GM19463 (cell line): ENCODE measurements at regions not wholly inside any gene's neighbourhood (a gene's known extent, or its start where the extent isn't known, plus 50 kb on each side); places are given as distances from the start of the nearest gene placed in this dataset.

Experiments
- ATAC-seq: cut with Tn5 transposase; IDR thresholded peaks from one replicate; pipeline ENCODE4 v1.9.1; 2021; ENCODE audit warnings: mild to moderate bottlenecking, moderate library complexity; ENCODE audit not compliant: unreplicated experiment

DNA sequence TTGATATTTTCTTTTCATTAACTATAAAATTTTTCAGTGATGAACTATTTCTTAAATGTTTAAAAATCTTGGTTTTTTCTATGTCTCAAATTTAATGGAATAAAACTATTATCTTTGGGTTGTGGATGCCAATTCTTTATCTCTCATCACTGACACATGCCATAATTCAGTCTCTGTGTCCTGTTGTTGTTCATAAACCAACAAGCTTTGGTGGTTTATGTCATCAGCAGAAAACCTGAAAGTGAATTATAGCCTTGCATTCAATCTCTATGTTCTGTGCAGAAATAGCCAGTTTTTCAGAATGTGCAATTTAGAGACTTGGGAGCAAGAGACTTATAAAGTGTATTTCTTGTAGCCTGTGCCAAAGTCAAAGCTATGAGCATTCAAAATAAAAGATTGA, 462.6 kb upstream of the ADGRL4 start:
- no peak for ATAC-seq

DNA sequence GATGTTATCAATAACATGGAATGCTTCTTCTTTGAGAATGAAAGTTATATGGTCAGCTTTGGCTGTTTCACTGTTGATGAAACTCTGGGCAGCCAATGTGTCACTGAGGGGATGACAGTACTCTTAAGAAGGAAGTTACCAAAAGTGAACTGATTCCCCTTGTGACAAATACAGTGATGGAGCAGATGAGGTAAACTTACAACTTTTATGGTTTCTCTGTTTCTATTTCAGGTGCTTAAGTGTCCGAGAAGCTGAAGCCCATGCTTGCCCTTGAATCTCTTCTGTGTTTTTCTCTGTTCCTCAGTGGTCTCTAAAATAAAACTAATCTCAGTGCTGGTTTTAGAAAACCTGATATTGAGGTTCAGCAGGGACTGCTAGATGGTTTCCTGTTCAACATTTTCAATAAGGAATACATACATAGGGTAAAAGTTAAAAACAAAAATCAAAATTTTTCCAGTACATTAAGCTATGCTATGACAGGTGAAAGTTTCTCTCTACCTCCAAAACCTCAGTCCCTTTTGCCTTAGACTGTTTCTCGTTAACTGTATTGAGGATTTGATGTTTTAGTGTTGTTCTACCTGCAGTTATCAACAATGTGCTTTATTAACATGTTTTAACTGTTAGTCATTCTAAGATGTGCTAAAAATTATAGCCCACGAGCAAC, 454.4 kb upstream of the ADGRL4 start:
- peak; percentile 93 for ATAC-seq

DNA sequence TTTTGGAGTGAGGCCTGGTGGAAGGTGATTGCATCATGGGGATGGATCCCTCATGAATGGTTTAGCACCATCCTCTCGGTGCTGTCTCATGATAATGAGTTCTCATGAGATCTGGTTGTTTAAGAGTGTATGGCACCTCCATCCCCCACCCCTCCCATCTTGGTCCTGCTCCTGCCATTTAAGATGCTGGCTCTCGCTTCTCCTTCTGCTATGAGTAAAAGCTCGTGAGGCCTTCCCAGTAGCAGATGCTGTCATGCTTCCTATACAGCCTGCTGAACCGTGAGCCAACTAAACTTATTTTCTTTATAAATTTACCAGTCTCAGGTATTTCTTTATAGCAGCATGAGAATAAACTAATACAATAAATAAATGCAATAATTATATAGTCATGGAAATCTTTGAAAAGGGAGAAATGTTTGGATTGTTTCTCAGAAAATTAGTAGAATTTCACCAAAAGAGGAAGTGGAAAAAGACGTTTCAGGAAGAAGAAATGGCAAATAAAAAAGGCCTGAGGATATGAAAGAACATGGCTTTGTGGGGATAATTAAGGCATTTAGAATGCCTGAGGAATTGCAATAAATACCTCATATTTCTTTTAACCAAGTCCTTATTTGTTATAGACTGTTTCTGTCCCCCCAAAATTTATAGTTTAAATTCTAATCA, 451.2 kb upstream of the ADGRL4 start:
- no peak for ATAC-seq

DNA sequence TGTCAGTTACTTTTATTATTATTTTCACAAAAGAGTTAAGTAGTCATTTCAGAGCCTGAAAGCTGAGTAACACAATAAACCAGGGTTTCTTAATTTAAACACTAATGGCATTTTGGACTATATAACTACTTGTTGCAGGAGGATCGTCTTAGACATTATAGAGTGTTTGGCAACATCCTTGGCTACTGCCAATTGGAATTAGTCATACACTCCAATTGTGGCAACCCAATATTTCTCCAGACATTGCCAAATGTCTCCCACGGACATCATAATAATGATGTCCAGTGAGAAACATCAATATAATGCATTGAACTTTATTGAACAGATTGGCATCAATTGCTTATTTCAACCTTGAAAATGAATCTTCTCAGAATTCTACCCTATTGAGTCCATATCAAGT, 441.9 kb upstream of the ADGRL4 start:
- ATAC-seq, result no peak

DNA sequence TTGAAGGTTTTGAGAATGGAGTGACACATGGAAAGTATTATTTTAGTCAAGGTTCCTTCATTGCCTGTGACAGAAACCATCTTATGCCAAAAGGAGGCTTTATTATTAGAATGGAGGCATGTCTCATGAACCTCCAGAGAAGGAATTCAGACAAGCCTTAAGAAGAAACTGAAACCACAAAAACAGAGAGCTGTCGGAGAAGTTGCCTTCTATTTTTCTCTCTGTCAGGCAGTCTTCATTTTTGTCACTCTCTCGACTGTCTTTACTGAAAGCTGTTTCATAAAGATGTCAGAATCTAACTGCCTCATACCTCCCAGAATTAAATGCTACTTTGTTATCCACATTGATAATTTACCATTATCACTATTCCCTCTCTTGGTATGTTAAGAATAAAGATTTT, 434.7 kb upstream of the ADGRL4 start:
- no peak for ATAC-seq

DNA sequence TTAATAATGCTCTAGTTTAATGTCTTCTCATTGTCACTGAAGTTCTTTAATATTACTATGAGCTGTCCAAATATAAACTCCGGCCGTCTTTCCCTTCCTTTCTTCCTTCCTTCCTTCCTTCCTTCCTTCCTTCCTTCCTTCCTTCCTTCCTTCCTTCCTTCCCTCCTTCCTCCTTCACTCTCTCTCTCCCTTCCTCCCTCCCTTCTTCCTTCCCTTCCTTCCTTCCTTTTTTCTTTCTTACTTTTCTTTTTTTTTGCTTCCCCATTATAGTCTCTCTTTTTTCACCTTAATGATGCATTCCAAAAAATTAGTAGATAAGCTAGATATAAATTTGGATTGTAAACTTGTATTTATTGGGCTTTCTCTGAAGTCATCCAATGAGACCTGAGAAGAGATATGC, 431.0 kb upstream of the ADGRL4 start:
- no peak for ATAC-seq

DNA sequence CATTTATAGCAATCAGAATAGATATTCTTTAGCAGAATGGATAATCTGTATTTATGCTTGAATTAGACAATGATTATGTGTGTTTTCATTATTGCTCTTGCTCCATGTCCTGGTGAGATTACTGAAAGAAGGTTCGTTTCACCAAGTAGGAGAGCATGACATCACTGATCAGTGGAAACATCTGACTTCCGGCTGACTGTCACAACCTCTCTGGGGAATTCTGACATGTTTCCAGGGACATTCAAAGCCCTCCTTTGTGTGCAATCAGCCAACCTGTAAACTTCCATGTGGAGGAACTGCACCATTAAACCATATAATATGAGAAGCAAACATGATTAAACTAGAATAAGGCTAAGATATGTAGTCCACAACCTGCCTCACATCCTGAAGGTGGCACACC, 424.8 kb upstream of the ADGRL4 start:
- no peak for ATAC-seq

DNA sequence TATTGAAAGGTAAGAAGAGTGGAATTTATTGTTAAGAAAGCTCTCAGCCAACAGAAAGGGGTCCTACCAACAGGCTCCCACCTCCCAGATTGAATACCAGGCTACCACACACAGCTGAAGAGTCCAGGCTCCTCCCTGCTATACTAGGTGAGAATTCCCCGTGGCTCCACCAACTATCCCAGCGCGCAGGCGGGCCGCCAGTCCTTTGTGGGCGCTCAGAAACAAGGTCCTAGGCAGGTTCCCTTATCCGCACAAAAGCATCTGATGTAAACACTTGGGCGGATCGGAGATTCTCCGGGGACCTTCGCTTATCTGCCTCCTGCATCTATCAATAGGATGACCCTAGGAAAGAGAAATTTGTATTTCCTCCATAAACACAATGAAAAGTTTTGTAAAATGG, 423.9 kb upstream of the ADGRL4 start:
- ATAC-seq, result no peak

DNA sequence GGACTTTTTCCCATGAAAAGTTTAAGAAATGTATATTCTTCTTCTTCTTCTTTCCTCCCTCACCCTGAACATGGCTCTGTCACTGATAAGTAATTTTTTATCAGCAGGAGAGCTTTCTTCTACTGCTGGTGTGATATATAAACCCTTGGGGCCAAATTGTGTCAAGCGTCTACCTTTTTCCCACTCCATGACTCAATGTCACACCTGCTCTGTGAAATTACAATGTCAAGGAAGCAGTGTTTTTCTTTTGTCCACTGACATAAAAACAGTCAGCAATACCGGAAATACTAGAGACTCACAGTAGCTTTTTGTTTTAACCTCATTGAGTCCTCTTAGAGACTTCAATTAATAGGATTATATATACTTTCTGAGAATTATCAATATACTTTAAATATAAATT, 416.2 kb upstream of the ADGRL4 start:
- ATAC-seq, result no peak

DNA sequence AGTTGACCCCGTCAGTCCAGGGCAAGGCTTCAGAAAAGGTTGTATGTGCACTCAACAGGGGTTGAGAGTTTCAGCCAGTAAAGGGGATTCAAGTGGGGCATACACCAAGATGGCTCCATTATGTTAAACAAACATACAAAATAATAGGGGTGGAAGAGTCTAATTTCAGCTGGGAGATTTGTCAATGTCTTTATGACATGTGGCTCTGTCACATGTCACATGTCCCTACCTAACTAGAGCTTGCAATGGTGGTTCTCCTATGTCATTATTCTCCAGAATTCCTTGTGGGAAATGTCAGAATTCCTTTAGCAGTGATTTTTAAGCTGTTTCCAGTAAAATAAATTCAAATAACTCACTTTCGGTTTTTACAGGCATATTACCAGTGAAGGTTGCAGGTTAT, 392.0 kb upstream of the ADGRL4 start:
- no peak for ATAC-seq

DNA sequence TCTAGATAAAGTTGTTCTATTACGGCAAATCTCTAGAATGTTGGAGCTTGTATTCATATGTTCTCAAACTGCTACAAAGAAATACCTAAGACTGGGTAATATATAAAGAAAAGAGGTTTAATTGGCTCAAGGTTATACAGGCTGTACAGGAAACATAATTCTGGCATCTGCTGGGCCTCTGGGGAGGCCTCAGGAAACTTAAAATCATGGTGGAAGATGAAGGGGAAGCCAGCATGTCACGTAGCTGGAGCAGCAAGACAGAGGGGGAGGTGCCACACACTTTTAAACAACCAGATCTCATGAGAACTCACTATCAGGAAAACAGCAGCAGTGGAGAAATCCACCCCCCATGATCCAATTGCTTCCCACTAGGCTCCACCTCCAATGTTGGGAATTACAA, 390.4 kb upstream of the ADGRL4 start:
- no peak for ATAC-seq

DNA sequence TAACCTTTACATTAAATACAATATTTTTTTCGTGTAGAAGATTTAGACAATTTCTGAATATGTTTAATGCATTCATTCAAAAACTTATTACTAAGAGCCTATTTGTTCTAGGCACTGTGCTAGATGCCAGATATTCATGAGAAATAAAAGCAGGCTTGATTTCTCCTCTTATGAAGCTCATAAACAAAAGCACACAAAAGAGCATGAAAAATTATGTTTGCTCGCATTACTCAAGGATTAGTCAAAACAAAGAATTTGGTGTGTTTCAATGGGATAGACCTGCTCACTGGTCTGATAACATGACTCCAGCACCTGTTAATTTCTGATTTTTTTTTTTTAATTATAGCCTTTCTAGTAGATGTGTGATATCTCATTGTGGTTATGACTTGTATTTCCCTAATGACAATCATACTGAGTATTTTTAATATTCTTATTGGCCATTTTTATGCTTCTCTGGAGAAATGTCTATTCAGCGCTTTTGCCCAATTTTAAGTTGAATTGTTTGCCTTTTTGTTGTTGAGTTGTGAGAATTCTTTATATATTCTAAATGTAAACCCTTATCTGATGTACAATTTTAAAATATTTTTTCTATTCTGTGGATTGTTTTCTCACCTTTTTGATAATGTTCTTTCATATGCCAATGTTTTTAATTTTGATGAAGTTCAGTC, 382.3 kb upstream of the ADGRL4 start:
- no peak for ATAC-seq

DNA sequence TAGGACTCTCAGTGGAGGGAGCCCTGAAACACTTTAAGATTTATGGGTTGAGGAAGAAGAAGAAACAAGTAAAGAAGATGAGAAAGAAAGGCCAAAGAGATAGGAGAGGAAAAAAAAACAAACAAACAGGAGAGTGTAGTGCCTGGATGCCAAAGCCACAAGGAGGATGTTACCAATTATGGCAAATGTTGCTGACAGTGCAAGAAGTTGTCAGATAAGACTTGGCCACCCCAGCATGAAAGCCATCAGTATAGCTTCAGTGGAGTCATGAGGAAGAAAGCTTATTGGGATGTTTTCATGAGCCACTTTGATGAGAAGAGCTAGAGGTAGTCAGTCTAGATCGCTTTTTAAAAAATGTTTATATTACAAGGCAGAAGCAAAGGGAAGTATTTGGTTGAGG, 380.2 kb upstream of the ADGRL4 start:
- no peak for ATAC-seq

DNA sequence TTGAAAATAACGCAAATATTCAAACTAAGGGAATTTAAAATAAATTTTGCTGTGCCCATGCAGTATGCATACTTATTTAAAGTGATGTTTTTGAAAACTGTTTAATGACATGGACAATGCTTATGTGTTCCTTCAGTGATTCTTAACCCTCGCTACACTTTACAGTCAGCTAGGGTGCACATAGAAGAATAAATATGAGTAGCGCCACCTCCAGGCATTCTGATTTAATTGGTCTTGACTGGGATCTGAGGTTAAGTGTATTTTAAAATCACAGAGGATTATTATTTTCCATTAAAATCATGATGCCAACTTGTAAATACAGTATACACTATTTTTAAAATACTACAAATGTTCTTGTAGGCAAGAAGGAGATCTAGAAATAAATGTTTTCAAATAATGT, 373.5 kb upstream of the ADGRL4 start:
- no peak for ATAC-seq

DNA sequence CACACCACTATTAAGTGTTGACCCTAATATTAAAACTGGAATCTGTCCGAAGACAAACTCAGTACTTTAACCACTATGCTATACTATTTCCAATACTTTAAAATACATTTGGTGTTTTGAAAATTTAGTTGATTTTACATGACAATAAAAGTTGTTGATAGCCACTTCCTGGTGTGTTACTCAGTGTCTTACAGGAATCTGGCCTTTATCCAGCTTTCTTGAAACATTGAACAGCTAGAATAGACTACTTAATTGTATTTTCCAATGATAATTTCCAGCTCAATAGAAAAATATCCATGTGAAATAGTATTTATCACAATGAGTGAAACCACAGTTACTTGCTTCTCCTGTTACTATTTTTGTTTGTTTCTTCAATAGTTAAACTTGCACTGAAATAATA, 369.6 kb upstream of the ADGRL4 start:
- no peak for ATAC-seq

DNA sequence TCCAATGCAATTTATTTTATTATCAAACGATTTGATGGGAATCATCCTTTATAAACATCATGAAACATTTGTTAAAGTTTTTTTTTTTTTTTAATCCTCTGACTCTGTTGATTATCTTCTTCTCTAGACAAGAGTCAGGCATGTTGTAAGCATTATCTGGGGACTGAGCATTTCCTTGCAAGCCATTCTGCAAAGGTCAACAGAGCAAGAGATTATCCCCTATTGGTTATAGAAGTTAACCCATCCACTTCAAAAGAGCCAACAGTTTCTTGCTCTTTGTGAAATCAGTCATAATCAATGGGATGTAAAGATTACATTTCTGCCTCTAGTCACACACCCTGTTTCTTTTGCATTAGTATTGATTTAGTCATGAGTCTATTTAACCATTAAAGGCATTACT, 368.8 kb upstream of the ADGRL4 start:
- ATAC-seq, result no peak

DNA sequence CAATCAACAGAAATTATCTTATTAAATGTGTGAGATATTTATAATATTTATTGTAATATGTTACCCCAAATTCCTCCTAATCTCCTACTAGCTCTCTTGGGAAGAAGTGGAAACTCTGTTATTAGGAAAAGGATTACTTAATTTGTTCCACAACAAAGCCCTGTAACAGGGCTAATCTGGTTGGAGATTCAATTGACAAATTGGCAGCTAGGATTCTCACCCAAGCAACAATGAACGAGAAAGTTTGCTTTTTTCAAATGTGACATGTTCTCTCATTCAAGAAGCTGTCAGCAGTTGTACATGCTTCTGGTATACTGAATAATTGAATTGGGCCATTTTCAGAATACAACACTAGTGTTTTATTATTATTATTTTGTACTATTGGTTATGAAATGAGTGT, 367.9 kb upstream of the ADGRL4 start:
- no peak for ATAC-seq

DNA sequence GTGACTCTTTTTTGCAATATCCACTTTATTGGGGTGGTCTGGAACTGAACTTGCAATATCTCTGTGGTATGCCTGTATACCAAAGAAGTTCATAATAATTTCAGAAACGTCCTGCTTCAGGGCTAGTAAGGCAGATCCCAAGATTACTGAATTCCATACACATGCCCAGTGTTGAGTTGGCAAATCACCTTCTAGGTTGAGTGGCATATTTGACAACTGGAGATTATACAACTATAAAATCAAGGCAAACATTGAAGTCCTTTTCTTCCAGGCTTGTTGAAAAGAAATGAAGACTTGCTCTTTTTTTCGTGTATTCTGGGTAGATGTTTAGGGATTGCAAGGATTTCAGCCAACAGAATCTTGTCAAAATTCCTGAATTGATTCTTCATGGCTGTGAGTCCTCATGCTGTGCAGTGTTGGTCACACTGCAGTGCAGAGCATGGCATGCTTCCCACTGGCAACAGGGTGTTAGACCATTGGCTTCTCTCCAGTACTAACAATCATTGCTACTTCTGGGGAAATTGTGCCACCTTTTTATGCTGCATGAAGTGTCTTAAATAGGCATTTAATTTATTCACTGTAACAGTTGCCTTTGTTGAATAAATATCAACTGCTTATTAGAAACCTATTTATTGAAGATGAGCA, 367.1 kb upstream of the ADGRL4 start:
- no peak for ATAC-seq

DNA sequence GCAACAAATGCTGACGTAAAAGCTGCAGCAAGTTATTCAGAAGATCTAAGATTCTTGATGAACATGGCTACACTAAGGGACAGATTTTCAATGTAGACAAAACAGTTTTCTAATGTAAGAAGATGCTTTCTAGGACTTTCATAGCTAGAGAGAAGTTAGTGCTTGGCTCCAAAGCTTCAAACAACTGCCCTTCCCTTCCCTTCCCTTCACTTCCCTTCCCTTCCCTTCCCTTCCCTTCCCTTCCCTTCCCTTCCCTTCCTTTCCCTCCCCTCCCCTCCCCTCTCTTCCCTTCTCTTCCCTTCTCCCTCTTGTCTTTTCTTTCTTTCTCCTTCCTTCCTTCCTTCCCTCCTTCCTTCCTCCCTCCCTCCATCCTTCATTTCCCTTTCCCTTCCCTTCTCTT, 365.3 kb upstream of the ADGRL4 start:
- ATAC-seq, result no peak

DNA sequence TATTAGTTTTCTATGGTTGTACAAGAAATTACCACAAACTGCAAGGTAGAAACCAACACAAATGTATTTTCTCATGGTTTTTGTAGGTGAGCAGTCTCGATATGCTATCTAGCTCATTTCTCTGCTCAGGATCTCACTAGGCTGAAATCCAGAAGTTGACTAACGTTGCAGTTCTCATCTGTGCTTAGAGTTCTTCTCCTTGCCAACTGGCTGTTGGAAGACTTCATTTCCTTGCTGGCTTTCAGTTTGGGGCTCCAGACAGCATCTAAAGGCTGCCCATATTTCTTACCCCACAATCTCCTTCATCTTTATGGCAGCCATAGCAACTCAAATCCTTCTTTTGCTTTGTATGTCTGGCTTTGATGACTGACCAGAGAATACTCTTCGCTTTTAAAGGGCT, 362.6 kb upstream of the ADGRL4 start:
- ATAC-seq, result no peak

DNA sequence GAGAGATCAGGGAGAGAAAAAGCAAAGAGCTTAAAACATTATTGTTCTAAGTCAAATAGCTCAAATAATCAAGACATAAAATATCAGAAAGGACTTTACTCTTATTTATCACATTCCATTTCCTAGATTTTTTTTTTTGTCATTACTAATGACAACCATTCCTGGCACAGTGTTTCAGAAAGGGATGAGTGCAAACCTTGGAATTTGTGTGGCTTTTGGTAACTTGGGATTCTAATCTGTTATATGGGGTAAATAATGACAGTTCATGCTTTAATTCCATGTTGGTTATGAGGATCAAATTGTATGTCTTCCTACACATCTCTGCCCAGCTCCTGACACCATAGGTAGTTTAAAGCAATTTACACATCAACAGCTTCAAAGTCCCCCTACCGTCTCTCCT, 358.4 kb upstream of the ADGRL4 start:
- no peak for ATAC-seq

DNA sequence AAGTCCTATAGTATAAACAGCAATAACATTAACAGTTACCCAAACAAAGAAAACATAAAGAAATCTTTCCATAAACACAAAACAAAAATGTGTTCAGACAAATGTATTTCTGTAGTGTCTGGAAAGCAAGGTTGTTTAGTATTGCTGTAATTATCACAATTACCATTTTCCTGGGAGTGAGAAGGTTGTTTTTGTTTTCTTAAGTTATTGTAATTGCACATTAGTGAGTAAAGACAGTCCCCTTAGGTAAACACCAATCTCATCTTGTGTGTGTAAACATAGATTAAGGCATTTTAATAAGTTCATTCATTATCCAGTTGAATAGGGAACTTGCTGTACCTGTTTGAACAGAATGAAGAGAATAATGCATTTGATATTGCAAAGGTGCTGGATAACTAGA, 356.9 kb upstream of the ADGRL4 start:
- ATAC-seq, result no peak
